Prostate gland (tissue), 2 donors: ENCODE measurements at regions not wholly inside any gene's neighbourhood (a gene's known extent, or its start where the extent isn't known, plus 50 kb on each side); places are given as distances from the start of the nearest gene placed in this dataset.

Source experiments
- CTCF ChIP-seq, 4 experiments: fragments of 200-600 bp in 2 of 4; fragments of 450-650 bp in 2 of 4; sonication (generic) in 2 of 4; IDR thresholded peaks; 1 replicate in 3 of 4; 2 replicates in 1 of 4; pipeline ENCODE4 v1.5.1; 2016 to 2019; ENCODE audit warnings: antibody characterized with exemption in 4 of 4, mild to moderate bottlenecking in 2 of 4, moderate library complexity in 2 of 4
- POLR2A ChIP-seq: fragments of 450-650 bp; IDR thresholded peaks from one replicate; pipeline ENCODE4 v1.6.1; 2016; ENCODE audit warnings: antibody characterized with exemption, mild to moderate bottlenecking
- POLR2AphosphoS5 ChIP-seq: sonication (generic); formaldehyde crosslinking; IDR thresholded peaks from one replicate; pipeline ENCODE4 v1.6.1; 2017; ENCODE audit warnings: antibody characterized with exemption

GRCh38 chr1:232709386-232709785, 79.5 kb upstream of the SIPA1L2 start:
- TF ChIP-seq POLR2AphosphoS5: no peak
- TF ChIP-seq POLR2A: no peak
- TF ChIP-seq CTCF (IDR thresholded peaks at IDR 0.05): no peak
